Ishikawa (cell line): ENCODE measurements at regions not wholly inside any gene's neighbourhood (a gene's known extent, or its start where the extent isn't known, plus 50 kb on each side); places are given as distances from the start of the nearest gene placed in this dataset.

ENCODE experiments used
- CEBPB ChIP-seq: IDR thresholded peaks from 2 replicates; pipeline ENCODE4 v1.6.1; 2012
- CREB1 ChIP-seq: IDR thresholded peaks from 2 replicates; pipeline ENCODE4 v1.6.1; 2012; ENCODE audit warnings: low read depth
- EGR1 ChIP-seq: IDR thresholded peaks from 2 replicates; pipeline ENCODE4 v1.6.1; 2012
- EP300 ChIP-seq: IDR thresholded peaks from 2 replicates; pipeline ENCODE4 v1.6.1; 2012; ENCODE audit warnings: borderline replicate concordance
- FOXM1 ChIP-seq: IDR thresholded peaks from 2 replicates; pipeline ENCODE4 v1.6.1; 2012; ENCODE audit warnings: low read depth, borderline replicate concordance
- MAX ChIP-seq: IDR thresholded peaks from 2 replicates; pipeline ENCODE4 v1.6.1; 2012
- RAD21 ChIP-seq: IDR thresholded peaks from 2 replicates; pipeline ENCODE4 v1.6.1; 2012; ENCODE audit warnings: low read depth
- REST ChIP-seq: IDR thresholded peaks from 2 replicates; pipeline ENCODE4 v1.6.1; 2012; ENCODE audit warnings: low read depth, mild to moderate bottlenecking
- TAF1 ChIP-seq: IDR thresholded peaks from 2 replicates; pipeline ENCODE4 v1.6.1; 2012; ENCODE audit warnings: low read depth, mild to moderate bottlenecking
- TCF12 ChIP-seq: IDR thresholded peaks from 2 replicates; pipeline ENCODE4 v1.6.1; 2012; ENCODE audit warnings: low read depth
- TEAD4 ChIP-seq: IDR thresholded peaks from 2 replicates; pipeline ENCODE4 v1.6.1; 2012
- USF1 ChIP-seq: IDR thresholded peaks from 2 replicates; pipeline ENCODE4 v1.6.1; 2012
- YY1 ChIP-seq: IDR thresholded peaks from 2 replicates; pipeline ENCODE4 v1.6.1; 2012; ENCODE audit warnings: low read depth
- ZBTB7A ChIP-seq: IDR thresholded peaks from 2 replicates; pipeline ENCODE4 v1.6.1; 2012; ENCODE audit warnings: low read depth

GRCh38 chr13:97535614-97536013 lies 101.6 kb downstream of the RAP2A start:
- TF ChIP-seq REST (no peak), EP300 (no peak), CEBPB (no peak), TCF12 (no peak), CREB1 (no peak), USF1 (no peak), EGR1 (no peak), FOXM1 (no peak), RAD21 (no peak), ZBTB7A (no peak), YY1 (no peak), TEAD4 (no peak), MAX (no peak), TAF1 (no peak)
